Activated CD4-positive, alpha-beta T cell treated with anti-CD3 and anti-CD28 coated beads, Interleukin-2, amount 50 U/mL, for 48 hours (primary cell): ENCODE measurements at regions not wholly inside any gene's neighbourhood (a gene's known extent, or its start where the extent isn't known, plus 50 kb on each side); places are given as distances from the start of the nearest gene placed in this dataset.

Experiments used
- DNase-seq, 2 experiments: peaks; one replicate each; pipeline ENCODE4 v3.0.0-alpha.2; 2020

- DNase-seq: no peak
Observed at GRCh38 chr5:3393122-3393919, 202.3 kb upstream of the IRX1 start.

GRCh38 chr5:3392306-3392939 is 203.2 kb upstream of the IRX1 start:
- no peak for DNase-seq

- no peak for DNase-seq
Observed at GRCh38 chr5:3391210-3391609, 204.4 kb upstream of the IRX1 start.

- DNase-seq: no peak
Observed at GRCh38 chr5:3389471-3390026, 206.1 kb upstream of the IRX1 start.

GRCh38 chr5:3386637-3387036 is 209.0 kb upstream of the IRX1 start:
- no peak for DNase-seq

- no peak for DNase-seq
Observed at GRCh38 chr5:3385991-3386519, 209.6 kb upstream of the IRX1 start.

- no peak for DNase-seq
Observed at GRCh38 chr5:3384531-3384930, 211.1 kb upstream of the IRX1 start.

- DNase-seq: no peak
Observed at GRCh38 chr5:3382782-3383181, 212.8 kb upstream of the IRX1 start.

GRCh38 chr5:3382151-3382550 is 213.5 kb upstream of the IRX1 start:
- DNase-seq: no peak

- no peak for DNase-seq
Observed at GRCh38 chr5:3381206-3381825, 214.3 kb upstream of the IRX1 start.

GRCh38 chr5:3380689-3381088 is 214.9 kb upstream of the IRX1 start:
- no peak for DNase-seq

GRCh38 chr5:3377831-3378230 is 217.8 kb upstream of the IRX1 start:
- DNase-seq: no peak

- no peak for DNase-seq
Observed at GRCh38 chr5:3377176-3377575, 218.5 kb upstream of the IRX1 start.

GRCh38 chr5:3376611-3377010 is 219.0 kb upstream of the IRX1 start:
- no peak for DNase-seq

GRCh38 chr5:3375586-3376311 is 219.9 kb upstream of the IRX1 start:
- DNase-seq: no peak

- no peak for DNase-seq
Observed at GRCh38 chr5:3373391-3373790, 222.2 kb upstream of the IRX1 start.

GRCh38 chr5:3372289-3372688 is 223.3 kb upstream of the IRX1 start:
- no peak for DNase-seq

- DNase-seq: no peak
Observed at GRCh38 chr5:3365501-3366215, 230.0 kb upstream of the IRX1 start.

GRCh38 chr5:3364941-3365340 is 230.7 kb upstream of the IRX1 start:
- no peak for DNase-seq

- DNase-seq: no peak
Observed at GRCh38 chr5:3364433-3364832, 231.2 kb upstream of the IRX1 start.

- DNase-seq: no peak
Observed at GRCh38 chr5:3362606-3362910, 233.1 kb upstream of the IRX1 start.

- no peak for DNase-seq
Observed at GRCh38 chr5:3361811-3362605, 233.6 kb upstream of the IRX1 start.
